ENCODE measurements at regions not wholly inside any gene's neighbourhood (a gene's known extent, or its start where the extent isn't known, plus 50 kb on each side); places are given as distances from the start of the nearest gene placed in this dataset.

DNA sequence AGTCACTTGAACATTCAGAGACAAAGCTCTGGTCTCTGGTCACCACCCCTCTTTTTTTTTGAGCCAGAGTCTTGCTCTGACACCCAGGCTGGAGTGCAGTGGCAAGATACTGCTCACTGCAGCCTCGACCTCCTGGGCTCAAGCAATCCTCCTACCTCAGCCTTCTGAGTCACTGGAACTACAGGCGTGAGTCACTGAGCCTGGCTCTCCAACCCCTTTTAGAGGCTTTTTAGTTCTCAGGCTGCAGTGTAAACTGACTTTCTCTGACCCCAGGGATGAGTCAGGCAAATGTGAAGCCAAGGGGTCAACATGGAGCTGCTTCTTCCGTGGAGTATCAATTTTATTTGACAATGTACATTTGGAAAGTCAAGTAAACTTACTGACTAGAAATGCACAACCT is 229.2 kb downstream of the PTTG2 start:
- no peak overlapping the region for H3K4me3 ChIP-seq (ENCODE audit: low read depth, low read length)
- TF ChIP-seq, protein P1, sequence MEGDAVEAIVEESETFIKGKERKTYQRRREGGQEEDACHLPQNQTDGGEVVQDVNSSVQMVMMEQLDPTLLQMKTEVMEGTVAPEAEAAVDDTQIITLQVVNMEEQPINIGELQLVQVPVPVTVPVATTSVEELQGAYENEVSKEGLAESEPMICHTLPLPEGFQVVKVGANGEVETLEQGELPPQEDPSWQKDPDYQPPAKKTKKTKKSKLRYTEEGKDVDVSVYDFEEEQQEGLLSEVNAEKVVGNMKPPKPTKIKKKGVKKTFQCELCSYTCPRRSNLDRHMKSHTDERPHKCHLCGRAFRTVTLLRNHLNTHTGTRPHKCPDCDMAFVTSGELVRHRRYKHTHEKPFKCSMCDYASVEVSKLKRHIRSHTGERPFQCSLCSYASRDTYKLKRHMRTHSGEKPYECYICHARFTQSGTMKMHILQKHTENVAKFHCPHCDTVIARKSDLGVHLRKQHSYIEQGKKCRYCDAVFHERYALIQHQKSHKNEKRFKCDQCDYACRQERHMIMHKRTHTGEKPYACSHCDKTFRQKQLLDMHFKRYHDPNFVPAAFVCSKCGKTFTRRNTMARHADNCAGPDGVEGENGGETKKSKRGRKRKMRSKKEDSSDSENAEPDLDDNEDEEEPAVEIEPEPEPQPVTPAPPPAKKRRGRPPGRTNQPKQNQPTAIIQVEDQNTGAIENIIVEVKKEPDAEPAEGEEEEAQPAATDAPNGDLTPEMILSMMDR (IDR thresholded peaks at IDR 0.05; ENCODE audit: low read depth, low read length), result no peak

DNA sequence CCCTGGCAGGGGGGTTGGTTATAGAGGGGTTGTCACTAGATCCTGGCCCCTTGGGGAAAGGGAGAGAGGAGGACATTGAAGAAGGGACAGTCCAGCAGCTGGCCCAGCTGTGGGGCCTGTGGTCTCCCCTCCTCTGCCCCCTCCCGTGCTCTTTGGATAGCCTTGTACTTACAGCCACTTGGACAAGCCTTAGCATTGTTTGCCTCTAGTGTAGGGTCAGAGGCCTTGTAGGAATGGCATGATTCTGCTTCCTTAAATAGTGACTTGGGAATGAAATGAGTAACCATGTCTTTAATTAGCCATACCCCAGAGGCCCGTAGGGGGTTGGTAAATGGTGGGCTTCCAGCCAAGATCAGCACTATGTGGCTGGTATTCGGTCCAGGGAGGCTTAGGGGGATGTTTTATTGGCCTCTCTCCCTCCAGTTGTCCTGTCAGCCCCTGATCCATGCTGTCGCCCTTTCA is 230.6 kb downstream of the PTTG2 start:
- H3K4me3 ChIP-seq (ENCODE audit: low read depth, low read length), result no peak overlapping the region
- TF ChIP-seq, protein P1 (IDR thresholded peaks at IDR 0.05; ENCODE audit: low read depth, low read length), result no peak

DNA sequence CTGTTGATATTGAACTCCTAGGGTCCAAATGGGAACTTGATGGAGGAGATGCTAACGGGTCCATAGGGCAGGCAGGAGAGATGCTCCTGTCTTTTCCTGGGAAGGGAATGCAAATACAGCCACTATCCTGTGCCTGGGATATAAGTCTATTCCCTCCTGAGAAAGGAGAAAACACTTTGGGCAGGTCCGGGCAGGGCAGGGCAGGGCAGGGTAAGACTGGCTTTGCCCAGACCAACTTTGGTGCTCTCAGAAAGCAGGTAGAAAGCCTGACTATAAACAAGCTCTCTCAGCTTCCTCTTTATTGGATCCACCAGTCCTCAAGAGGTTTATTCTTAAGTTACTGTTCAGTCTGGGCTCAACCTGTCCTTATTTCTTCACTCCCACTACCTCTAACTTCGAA is 232.3 kb downstream of the PTTG2 start:
- TF ChIP-seq, protein P1 (IDR thresholded peaks at IDR 0.05; ENCODE audit: low read depth, low read length), result no peak
- no peak overlapping the region for H3K4me3 ChIP-seq (ENCODE audit: low read depth, low read length)

- TF ChIP-seq, protein P1 (IDR thresholded peaks at IDR 0.05; ENCODE audit: low read depth, low read length), result no peak
Observed at GRCh38 chr4:38193236-38193863, 233.2 kb downstream of the PTTG2 start.

DNA sequence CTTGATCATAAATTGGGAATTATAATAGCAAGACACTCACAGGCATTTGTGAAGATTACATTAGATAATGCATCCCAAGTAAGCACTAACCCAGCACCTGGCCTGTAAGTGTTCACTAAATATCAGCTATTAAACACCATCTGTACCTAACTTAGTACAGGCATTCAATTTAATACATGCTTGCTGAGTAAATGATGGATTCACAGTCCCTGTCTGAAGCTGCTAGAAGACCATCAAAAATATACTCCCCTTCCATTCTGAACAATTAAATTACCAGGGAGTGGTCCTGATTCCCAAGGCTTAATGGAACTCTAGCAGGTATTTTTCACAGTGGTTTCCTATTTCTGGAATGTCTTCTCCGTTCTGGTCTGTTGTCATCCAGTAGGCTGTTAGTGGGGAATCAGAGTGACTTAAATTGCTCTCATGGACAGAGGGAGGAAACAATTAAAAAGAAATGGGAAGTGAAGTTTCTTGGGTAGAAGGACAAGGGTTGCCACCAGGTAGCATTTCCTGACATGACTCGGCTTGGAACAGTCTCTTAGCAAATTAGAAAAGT is 233.9 kb downstream of the PTTG2 start:
- no peak overlapping the region for H3K4me3 ChIP-seq (ENCODE audit: low read depth, low read length)
- TF ChIP-seq, protein P1 (IDR thresholded peaks at IDR 0.05; ENCODE audit: low read depth, low read length), result no peak

More at GRCh38 chr4:38193236-38193863, 233.2 kb downstream of the PTTG2 start:
- H3K4me3 ChIP-seq (ENCODE audit: low read depth, low read length), result no peak overlapping the region

DNA sequence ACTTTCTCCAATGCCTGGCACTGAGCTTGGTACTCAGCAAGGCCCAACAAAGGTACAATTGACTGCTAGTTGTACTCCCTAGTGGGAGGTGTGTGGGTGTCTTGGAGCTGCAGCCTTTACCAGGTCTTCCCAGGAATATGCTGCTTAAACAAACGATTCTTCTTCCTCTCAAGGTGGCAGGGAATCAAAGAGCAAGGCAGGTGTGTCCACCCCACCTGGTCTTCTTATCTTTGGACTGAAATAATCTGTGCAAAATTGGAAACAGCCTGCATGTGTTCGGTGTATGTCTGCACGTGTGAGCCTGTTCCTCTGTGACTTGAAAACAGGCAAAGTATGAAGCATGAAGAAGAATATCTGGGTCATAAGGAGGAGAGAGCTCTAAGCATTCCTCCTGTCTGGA is 235.3 kb downstream of the PTTG2 start:
- H3K4me3 ChIP-seq (ENCODE audit: low read depth, low read length), result no peak overlapping the region
- TF ChIP-seq, protein P1 (IDR thresholded peaks at IDR 0.05; ENCODE audit: low read depth, low read length), result no peak

- H3K4me3 ChIP-seq (ENCODE audit: low read depth, low read length), result no peak overlapping the region
- TF ChIP-seq, protein P1 (IDR thresholded peaks at IDR 0.05; ENCODE audit: low read depth, low read length), result no peak
Observed at GRCh38 chr4:38195911-38196310, 235.7 kb downstream of the PTTG2 start.

Measured in WI38 (cell line).